GM18505 (cell line): ENCODE measurements at regions not wholly inside any gene's neighbourhood (a gene's known extent, or its start where the extent isn't known, plus 50 kb on each side); places are given as distances from the start of the nearest gene placed in this dataset.
"Not testable (repeated sequence)": the region's sequence is repeated elsewhere in the genome, so short reads cannot be mapped to it uniquely, and the experiment has no call there.

ENCODE experiments used
- ATAC-seq: cut with Tn5 transposase; IDR thresholded peaks from one replicate; pipeline ENCODE4 v1.9.1; 2021; ENCODE audit not compliant: unreplicated experiment
- POLR2A ChIP-seq: IDR thresholded peaks from 4 replicates; pipeline ENCODE4 v1.6.1; 2011; ENCODE audit warnings: borderline replicate concordance; ENCODE audit not compliant: insufficient read depth, insufficient read length; ENCODE audit errors: extremely low read depth

- no peak for TF ChIP-seq POLR2A
- ATAC-seq = no peak
These were observed 305.5 kb downstream of the ACTR3B start for GRCh38 chr7:153065051-153065450.

GRCh38 chr7:153066711-153067110 is 307.2 kb downstream of the ACTR3B start:
- no peak for TF ChIP-seq POLR2A

GRCh38 chr7:153070141-153070540 is 310.6 kb downstream of the ACTR3B start:
- ATAC-seq = no peak
- no peak for TF ChIP-seq POLR2A

More at GRCh38 chr7:153066711-153067110, 307.2 kb downstream of the ACTR3B start:
- ATAC-seq = no peak

GRCh38 chr7:153072806-153073205 is 313.3 kb downstream of the ACTR3B start:
- no peak for ATAC-seq
- no peak for TF ChIP-seq POLR2A

- ATAC-seq = not testable (repeated sequence)
These were observed 316.7 kb downstream of the ACTR3B start for GRCh38 chr7:153076289-153076688.

GRCh38 chr7:153081496-153081895 is 321.9 kb downstream of the ACTR3B start:
- no peak for TF ChIP-seq POLR2A
- ATAC-seq = no peak

- ATAC-seq = no peak
- TF ChIP-seq POLR2A = no peak
These were observed 324.7 kb downstream of the ACTR3B start for GRCh38 chr7:153084278-153084677.

- ATAC-seq = no peak
- TF ChIP-seq POLR2A = no peak
These were observed 327.9 kb downstream of the ACTR3B start for GRCh38 chr7:153087498-153087897.

GRCh38 chr7:153088601-153089000 is 329.0 kb downstream of the ACTR3B start:
- TF ChIP-seq POLR2A = no peak
- no peak for ATAC-seq

GRCh38 chr7:153090209-153090608 is 330.7 kb downstream of the ACTR3B start:
- no peak for ATAC-seq
- no peak for TF ChIP-seq POLR2A

GRCh38 chr7:153090764-153091163 is 331.2 kb downstream of the ACTR3B start:
- no peak for TF ChIP-seq POLR2A
- ATAC-seq = no peak

GRCh38 chr7:153091477-153091876 is 331.9 kb downstream of the ACTR3B start:
- ATAC-seq = no peak

GRCh38 chr7:153097511-153098201 is 338.1 kb downstream of the ACTR3B start:
- ATAC-seq = no peak
- TF ChIP-seq POLR2A = no peak

More at GRCh38 chr7:153091477-153091876, 331.9 kb downstream of the ACTR3B start:
- TF ChIP-seq POLR2A = no peak

- ATAC-seq = no peak
- TF ChIP-seq POLR2A = no peak
These were observed 339.7 kb downstream of the ACTR3B start for GRCh38 chr7:153099235-153099634.
